Gastrocnemius medialis (tissue), 4 donors: ENCODE measurements at regions not wholly inside any gene's neighbourhood (a gene's known extent, or its start where the extent isn't known, plus 50 kb on each side); places are given as distances from the start of the nearest gene placed in this dataset.

Experiments used
- ATAC-seq, 2 donors: fragments of 150-250 bp; one replicate each; pipeline ENCODE4 v1.9.1; 2016
- DNase-seq, 2 donors: peaks; one replicate each; pipeline ENCODE4 v3.0.0-alpha.2; 2019
- H3K27ac ChIP-seq, 4 donors: fragments of 200-600 bp; sonication (generic); 1 replicate in 1 of 4; 2 replicates in 3 of 4; pipeline ENCODE4 v1.5.1; 2016 to 2018; ENCODE audit warnings: mild to moderate bottlenecking in 2 of 4, moderate library complexity in 1 of 4
- H3K27me3 ChIP-seq, 3 donors: fragments of 200-600 bp; sonication (generic) in 2 of 3; 1 replicate in 1 of 3; 2 replicates in 2 of 3; pipeline versions ENCODE4 v1.5.1 to v1.6.0; 2016 to 2019; ENCODE audit warnings: mild to moderate bottlenecking in 1 of 3, moderate library complexity in 1 of 3
- H3K36me3 ChIP-seq, 2 donors: fragments of 200-600 bp; sonication (generic) in 1 of 2; one replicate each; pipeline ENCODE4 v1.5.1; 2017 to 2018
- H3K4me1 ChIP-seq, 2 donors: fragments of 200-600 bp; sonication (generic) in 1 of 2; one replicate each; pipeline ENCODE4 v1.5.1; 2016 to 2017; ENCODE audit warnings: mild to moderate bottlenecking in 2 of 2
- H3K4me3 ChIP-seq, 4 donors: fragments of 200-600 bp; sonication (generic) in 3 of 4; 1 replicate in 1 of 4; 2 replicates in 3 of 4; pipeline ENCODE4 v1.5.1; 2016 to 2019; ENCODE audit warnings: mild to moderate bottlenecking in 2 of 4
- H3K9me3 ChIP-seq, 3 donors: fragments of 200-600 bp; sonication (generic) in 2 of 3; 1 replicate in 1 of 3; 2 replicates in 2 of 3; pipeline ENCODE4 v1.5.1; 2016 to 2019
- CTCF ChIP-seq, 5 experiments: fragments of 450-650 bp in 3 of 5; fragments of 200-600 bp in 2 of 5; sonication (generic) in 2 of 5; IDR thresholded peaks in 4 of 5; conservative IDR thresholded peaks in 1 of 5; 1 replicate in 4 of 5; 2 replicates in 1 of 5; pipeline ENCODE4 v1.5.1; 2016 to 2019; ENCODE audit warnings: antibody characterized with exemption in 5 of 5, mild to moderate bottlenecking in 3 of 5, moderate library complexity in 3 of 5
- POLR2A ChIP-seq, 2 donors: fragments of 450-650 bp; IDR thresholded peaks; one replicate each; pipeline ENCODE4 v1.6.1; 2017; ENCODE audit warnings: antibody characterized with exemption in 2 of 2, mild to moderate bottlenecking in 2 of 2, moderate library complexity in 2 of 2
- in situ Hi-C, 4 donors: fragments of 200-750 bp; cut with MboI; loops; one replicate each; pipeline versions ENCODE4 v1.15.0 to v1.8.0; 2017; ENCODE audit warnings: low sequenced_read_pairs in 4 of 4
- intact Hi-C: fragments of 100-400 bp; cut with DNase I; formaldehyde crosslinking; loops from one replicate; pipeline ENCODE4 v1.15.1; 2023; ENCODE audit warnings: low total_unique reads

- ATAC-seq (no peak), DNase-seq (no peak)
- Histone ChIP-seq H3K4me1 (no peaks in the 10 kb centered on the region), H3K27ac (no peak overlapping the region), H3K4me3 (no peak overlapping the region), H3K9me3 (no peaks in the 10 kb centered on the region), H3K27me3 (no peaks in the 10 kb centered on the region), H3K36me3 (no peaks in the 10 kb centered on the region)
- TF ChIP-seq POLR2A (IDR thresholded peaks at IDR 0.05) (no peak), CTCF (IDR thresholded peaks at IDR 0.05 in 4 of 5, conservative IDR thresholded peaks at IDR 0.05 in 1 of 5) (no peak)
- in situ Hi-C loops, result no loop called here
- intact Hi-C loops, result no loop called here
Observed at GRCh38 chr22:48754611-48755058, 1073.0 kb downstream of the BRD1 start.

- in situ Hi-C loops (no loop called here), intact Hi-C loops (no loop called here)
- no peak overlapping the region for H3K4me3 ChIP-seq
- H3K36me3 ChIP-seq, result no peaks in the 10 kb centered on the region
- H3K9me3 ChIP-seq, result no peaks in the 10 kb centered on the region
- H3K4me1 ChIP-seq, result no peaks in the 10 kb centered on the region
- no peak overlapping the region for H3K27ac ChIP-seq
- no peak for ATAC-seq
- no peaks in the 10 kb centered on the region for H3K27me3 ChIP-seq
- no peak for TF ChIP-seq CTCF (IDR thresholded peaks at IDR 0.05 in 4 of 5, conservative IDR thresholded peaks at IDR 0.05 in 1 of 5)
- no peak for DNase-seq
Observed at GRCh38 chr22:48753752-48754517, 1073.7 kb downstream of the BRD1 start.

GRCh38 chr22:48753381-48753730, 1074.3 kb downstream of the BRD1 start:
- no peak for TF ChIP-seq CTCF (IDR thresholded peaks at IDR 0.05 in 4 of 5, conservative IDR thresholded peaks at IDR 0.05 in 1 of 5)
- no peak for TF ChIP-seq POLR2A (IDR thresholded peaks at IDR 0.05)
- no peaks in the 10 kb centered on the region for H3K27me3 ChIP-seq

GRCh38 chr22:48752451-48753380, 1075.0 kb downstream of the BRD1 start:
- no peak overlapping the region for H3K27ac ChIP-seq
- no peaks in the 10 kb centered on the region for H3K27me3 ChIP-seq
- no peaks in the 10 kb centered on the region for H3K4me1 ChIP-seq
- no peak for TF ChIP-seq POLR2A (IDR thresholded peaks at IDR 0.05)
- TF ChIP-seq CTCF (IDR thresholded peaks at IDR 0.05 in 4 of 5, conservative IDR thresholded peaks at IDR 0.05 in 1 of 5), result no peak
- no peak overlapping the region for H3K4me3 ChIP-seq
- in situ Hi-C loops (no loop called here), intact Hi-C loops (no loop called here)
- H3K9me3 ChIP-seq, result no peaks in the 10 kb centered on the region
- DNase-seq (no peak), ATAC-seq (no peak)
- no peaks in the 10 kb centered on the region for H3K36me3 ChIP-seq

More at GRCh38 chr22:48753381-48753730, 1074.3 kb downstream of the BRD1 start:
- Histone ChIP-seq H3K9me3 (no peaks in the 10 kb centered on the region), H3K4me1 (no peaks in the 10 kb centered on the region), H3K36me3 (no peaks in the 10 kb centered on the region), H3K4me3 (no peak overlapping the region), H3K27ac (no peak overlapping the region)
- DNase-seq (no peak), ATAC-seq (no peak)
- intact Hi-C loops (no loop called here), in situ Hi-C loops (no loop called here)
